GM23248 (cell line): ENCODE measurements at regions not wholly inside any gene's neighbourhood (a gene's known extent, or its start where the extent isn't known, plus 50 kb on each side); places are given as distances from the start of the nearest gene placed in this dataset.

ENCODE experiments used
- DNase-seq: peaks from one replicate; pipeline ENCODE4 v3.0.0-alpha.2; 2015
- H2AFZ ChIP-seq: fragments of 200-600 bp; sonication (generic); 2 replicates; pipeline ENCODE4 v1.6.1; 2016; ENCODE audit warnings: antibody characterized with exemption
- H3F3A ChIP-seq: fragments of 200-600 bp; sonication (generic); 2 replicates; pipeline ENCODE4 v1.6.1; 2016; ENCODE audit warnings: mild to moderate bottlenecking, antibody characterized with exemption, mixed run types; ENCODE audit not compliant: insufficient read depth
- H3K27ac ChIP-seq: fragments of 200-600 bp; sonication (generic); 2 replicates; pipeline ENCODE4 v1.5.1; 2016; ENCODE audit warnings: mild to moderate bottlenecking
- H3K27me3 ChIP-seq: fragments of 200-600 bp; sonication (generic); replicated peaks from 2 replicates; pipeline ENCODE4 v1.6.1; 2016; ENCODE audit warnings: mild to moderate bottlenecking; ENCODE audit not compliant: insufficient read depth
- H3K36me3 ChIP-seq: fragments of 200-600 bp; sonication (generic); 2 replicates; pipeline ENCODE4 v1.6.1; 2016; ENCODE audit warnings: low read depth, mild to moderate bottlenecking
- H3K4me1 ChIP-seq: fragments of 200-600 bp; sonication (generic); 2 replicates; pipeline ENCODE4 v1.6.1; 2016; ENCODE audit warnings: mild to moderate bottlenecking; ENCODE audit not compliant: insufficient read depth
- H3K4me2 ChIP-seq: fragments of 200-600 bp; sonication (generic); one replicate; pipeline ENCODE4 v1.6.1; 2016; ENCODE audit warnings: mild to moderate bottlenecking; ENCODE audit not compliant: unreplicated experiment
- H3K4me3 ChIP-seq: fragments of 200-600 bp; sonication (generic); 2 replicates; pipeline ENCODE4 v1.5.1; 2016; ENCODE audit warnings: mild to moderate bottlenecking
- H3K79me2 ChIP-seq: fragments of 200-600 bp; sonication (generic); 2 replicates; pipeline ENCODE4 v1.6.1; 2016; ENCODE audit warnings: mild to moderate bottlenecking; ENCODE audit not compliant: insufficient read depth
- H3K9ac ChIP-seq: fragments of 200-600 bp; sonication (generic); 2 replicates; pipeline ENCODE4 v1.6.1; 2016; ENCODE audit warnings: mild to moderate bottlenecking
- H3K9me2 ChIP-seq: fragments of 200-600 bp; sonication (generic); 2 replicates; pipeline ENCODE4 v1.6.1; 2016; ENCODE audit warnings: mixed run types, mild to moderate bottlenecking, moderate library complexity; ENCODE audit not compliant: insufficient read depth
- H3K9me3 ChIP-seq: fragments of 200-600 bp; sonication (generic); one replicate; pipeline ENCODE4 v1.6.1; 2017; ENCODE audit warnings: low read depth
- H4K20me1 ChIP-seq: fragments of 200-600 bp; sonication (generic); 2 replicates; pipeline ENCODE4 v1.6.0; 2016; ENCODE audit not compliant: insufficient read depth
- EZH2 ChIP-seq: fragments of 200-600 bp; sonication (generic); IDR thresholded peaks from 2 replicates; pipeline ENCODE4 v1.6.1; 2018; ENCODE audit warnings: antibody characterized with exemption, mild to moderate bottlenecking; ENCODE audit not compliant: insufficient read depth, poor library complexity, severe bottlenecking
- EZH2phosphoT487 ChIP-seq: fragments of 200-600 bp; sonication (generic); IDR thresholded peaks from 2 replicates; pipeline ENCODE4 v1.6.1; 2018; ENCODE audit warnings: antibody characterized with exemption, moderate library complexity, mild to moderate bottlenecking, low read depth; ENCODE audit not compliant: insufficient read depth
- WGBS, 2 experiments: methylation state at CpG; one replicate each; pipeline ENCODE4 v1.1.6; 2015 to 2017; ENCODE audit warnings: low lambda C conversion rate in 2 of 2, low coverage in 1 of 2; ENCODE audit errors: missing lambda C conversion rate in 2 of 2; 5-methylcytosine and 5-hydroxymethylcytosine counted together
- in situ Hi-C: fragments of 300-500 bp; cut with MboI; formaldehyde crosslinking; loops from 2 replicates; pipeline ENCODE4 v1.15.0; 2020

- Histone ChIP-seq H3K4me1 (no peaks in the 10 kb centered on the region), H3K9me3 (no peaks in the 10 kb centered on the region), H3K4me2 (no peak overlapping the region), H3K36me3 (no peaks in the 10 kb centered on the region), H4K20me1 (no peaks in the 10 kb centered on the region), H3K79me2 (no peaks in the 10 kb centered on the region), H3K9me2 (no peaks in the 10 kb centered on the region), H3K27ac (no peak overlapping the region), H3F3A (no peaks in the 10 kb centered on the region), H3K9ac (no peak overlapping the region), H2AFZ (no peak overlapping the region), H3K27me3 (no peaks in the 10 kb centered on the region), H3K4me3 (no peak overlapping the region)
- 0 to 5% methylated on average over 4 of the region's 4 CpGs for WGBS, 2 experiments
- TF ChIP-seq EZH2 (no peak), EZH2phosphoT487 (no peak)
- in situ Hi-C loops, result loop anchor here (25.0 kb wide), 1 partner anchor 99 kb away; no protein-coding TSS in a partner anchor
- DNase-seq, result no peak
Observed at GRCh38 chrX:78213331-78213730, 73.9 kb upstream of the TAF9B start.

DNA sequence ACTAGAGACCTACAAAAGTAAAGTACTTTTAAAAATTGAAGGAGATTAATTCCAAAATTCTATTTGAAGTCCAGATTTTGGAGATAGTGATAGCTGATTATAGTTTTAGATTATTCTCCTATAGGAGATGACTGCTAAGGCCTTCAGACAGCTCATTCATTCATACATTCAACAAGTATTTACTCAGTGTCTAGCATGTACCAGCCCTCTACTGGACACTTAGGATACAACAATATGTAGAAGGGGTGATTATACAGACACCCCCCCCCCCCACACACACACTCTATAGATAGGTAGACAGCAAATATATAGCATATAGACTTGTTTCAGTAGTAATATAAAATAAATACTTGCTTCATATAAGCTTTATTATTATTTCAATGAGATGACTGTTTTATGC, 60.4 kb upstream of the TAF9B start:
- in situ Hi-C loops, result loop anchor here (25.0 kb wide), 1 partner anchor 112 kb away; no protein-coding TSS in a partner anchor
- Histone ChIP-seq H3K9ac (no peak overlapping the region), H3K79me2 (no peaks in the 10 kb centered on the region), H3K9me2 (no peaks in the 10 kb centered on the region), H3K4me1 (no peaks in the 10 kb centered on the region), H3K27me3 (no peaks in the 10 kb centered on the region), H3K36me3 (no peaks in the 10 kb centered on the region), H4K20me1 (no peaks in the 10 kb centered on the region), H3K9me3 (no peaks in the 10 kb centered on the region), H3F3A (no peaks in the 10 kb centered on the region), H3K4me2 (no peak overlapping the region), H3K4me3 (no peak overlapping the region), H3K27ac (no peak overlapping the region), H2AFZ (no peak overlapping the region)
- DNase-seq, result peak; percentile 26
- TF ChIP-seq EZH2 (no peak), EZH2phosphoT487 (no peak)
